Keratinocyte (primary cell): ENCODE measurements at regions not wholly inside any gene's neighbourhood (a gene's known extent, or its start where the extent isn't known, plus 50 kb on each side); places are given as distances from the start of the nearest gene placed in this dataset.

Source experiments
- DNase-seq: peaks from one replicate; pipeline ENCODE4 v3.0.0-alpha.2; 2011; ENCODE audit warnings: low read depth, missing footprints, low spot score
- FAIRE-seq: peaks from 2 replicates; lab custom pipeline; 2011; peaks lifted over from hg19 to GRCh38; lab: Jason Lieb, UNC
- H2AFZ ChIP-seq: 2 replicates; pipeline ENCODE4 v1.6.0; 2012; ENCODE audit warnings: low read length, control low read depth, inconsistent platforms; ENCODE audit not compliant: control insufficient read depth
- H3K27ac ChIP-seq: 2 replicates; pipeline ENCODE4 v1.5.1; 2011; ENCODE audit warnings: low read length; ENCODE audit not compliant: control insufficient read depth, insufficient read depth
- H3K27me3 ChIP-seq: 3 replicates; pipeline ENCODE4 v1.6.0; 2011; ENCODE audit warnings: low read length; ENCODE audit not compliant: control insufficient read depth, insufficient read depth; ENCODE audit errors: extremely low read depth
- H3K36me3 ChIP-seq, 2 experiments: 2 replicates in 1 of 2; 3 replicates in 1 of 2; pipeline ENCODE4 v1.5.1; 2011; ENCODE audit warnings: low read length in 2 of 2, mild to moderate bottlenecking in 1 of 2; ENCODE audit not compliant: control insufficient read depth in 2 of 2, insufficient read depth in 2 of 2; ENCODE audit errors: extremely low read depth in 1 of 2
- H3K4me1 ChIP-seq: 3 replicates; pipeline ENCODE4 v1.5.1; 2011; ENCODE audit warnings: low read length; ENCODE audit not compliant: control insufficient read depth, insufficient read depth; ENCODE audit errors: extremely low read depth
- H3K4me2 ChIP-seq: 3 replicates; pipeline ENCODE4 v1.6.0; 2011; ENCODE audit warnings: low read depth, low read length; ENCODE audit not compliant: control insufficient read depth, insufficient read depth; ENCODE audit errors: extremely low read depth
- H3K4me3 ChIP-seq, 3 experiments: fragments of 200-600 bp in 1 of 3; sonication (generic) in 1 of 3; 2 replicates in 2 of 3; 3 replicates in 1 of 3; pipeline ENCODE4 v1.5.1; 2011 to 2016; ENCODE audit warnings: low read length in 3 of 3, mild to moderate bottlenecking in 3 of 3, control low read depth in 2 of 3, inconsistent platforms in 1 of 3, low read depth in 1 of 3, mixed read lengths in 1 of 3, mixed run types in 1 of 3, moderate library complexity in 1 of 3; ENCODE audit not compliant: control insufficient read depth in 2 of 3, insufficient read depth in 2 of 3; ENCODE audit errors: extremely low read depth in 1 of 3
- H3K79me2 ChIP-seq: 2 replicates; pipeline ENCODE4 v1.6.0; 2012; ENCODE audit warnings: low read length; ENCODE audit not compliant: control insufficient read depth, insufficient read depth
- H3K9ac ChIP-seq: 3 replicates; pipeline ENCODE4 v1.6.0; 2011; ENCODE audit warnings: low read length; ENCODE audit not compliant: control insufficient read depth, insufficient read depth; ENCODE audit errors: extremely low read depth
- H3K9me1 ChIP-seq: 3 replicates; pipeline ENCODE4 v1.6.0; 2011; ENCODE audit warnings: low read length; ENCODE audit not compliant: control insufficient read depth, insufficient read depth; ENCODE audit errors: extremely low read depth
- H3K9me3 ChIP-seq: 2 replicates; pipeline ENCODE4 v1.5.1; 2012; ENCODE audit warnings: low read depth, low read length; ENCODE audit not compliant: control insufficient read depth
- H4K20me1 ChIP-seq: 3 replicates; pipeline ENCODE4 v1.6.0; 2011; ENCODE audit warnings: low read length; ENCODE audit not compliant: control insufficient read depth, insufficient read depth; ENCODE audit errors: extremely low read depth
- EZH2 ChIP-seq: IDR thresholded peaks from one replicate; pipeline ENCODE4 v1.6.1; 2012; ENCODE audit warnings: inconsistent platforms, mild to moderate bottlenecking, low read length, moderate library complexity
- dilution Hi-C: fragments of 300-500 bp; cut with MboI; formaldehyde crosslinking; loops from one replicate; pipeline ENCODE4 v1.7.0; 2020; ENCODE audit warnings: low sequenced_read_pairs; ENCODE audit not compliant: extremely low pct_ligation_motif_present
- TF ChIP-seq, protein P1 (sequence below), 3 experiments: IDR thresholded peaks in 1 of 3; conservative IDR thresholded peaks in 1 of 3; optimal IDR thresholded peaks in 1 of 3; 2 replicates in 2 of 3; 3 replicates in 1 of 3; pipeline versions ENCODE3 to v1.5.1; 2011; ENCODE audit warnings: low read length in 3 of 3, mild to moderate bottlenecking in 3 of 3, moderate library complexity in 2 of 3, control low read depth in 1 of 3, inconsistent platforms in 1 of 3; ENCODE audit not compliant: insufficient read depth in 2 of 3; ENCODE audit errors: extremely low read depth in 1 of 3

DNA sequence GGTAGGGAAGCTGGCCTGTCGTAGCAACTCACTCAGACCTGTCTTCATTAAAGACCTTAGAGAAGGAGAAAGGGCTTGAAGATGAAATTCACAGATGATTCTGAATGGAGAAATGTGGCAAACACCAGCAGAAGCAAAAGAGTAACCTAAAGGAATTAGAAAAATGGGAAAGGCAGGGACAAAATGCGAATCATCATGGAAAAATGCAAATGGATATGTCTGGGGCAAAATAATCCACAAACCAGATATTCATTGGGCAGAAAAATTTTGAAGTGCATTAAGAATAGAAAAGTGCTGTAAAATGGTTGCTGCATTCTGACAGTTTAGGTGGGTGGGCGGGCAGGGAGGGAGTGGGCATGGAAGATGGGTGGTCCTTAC lies 156.9 kb upstream of the RASGRP1 start:
- TF ChIP-seq EZH2 = no peak
- TF ChIP-seq, protein P1, sequence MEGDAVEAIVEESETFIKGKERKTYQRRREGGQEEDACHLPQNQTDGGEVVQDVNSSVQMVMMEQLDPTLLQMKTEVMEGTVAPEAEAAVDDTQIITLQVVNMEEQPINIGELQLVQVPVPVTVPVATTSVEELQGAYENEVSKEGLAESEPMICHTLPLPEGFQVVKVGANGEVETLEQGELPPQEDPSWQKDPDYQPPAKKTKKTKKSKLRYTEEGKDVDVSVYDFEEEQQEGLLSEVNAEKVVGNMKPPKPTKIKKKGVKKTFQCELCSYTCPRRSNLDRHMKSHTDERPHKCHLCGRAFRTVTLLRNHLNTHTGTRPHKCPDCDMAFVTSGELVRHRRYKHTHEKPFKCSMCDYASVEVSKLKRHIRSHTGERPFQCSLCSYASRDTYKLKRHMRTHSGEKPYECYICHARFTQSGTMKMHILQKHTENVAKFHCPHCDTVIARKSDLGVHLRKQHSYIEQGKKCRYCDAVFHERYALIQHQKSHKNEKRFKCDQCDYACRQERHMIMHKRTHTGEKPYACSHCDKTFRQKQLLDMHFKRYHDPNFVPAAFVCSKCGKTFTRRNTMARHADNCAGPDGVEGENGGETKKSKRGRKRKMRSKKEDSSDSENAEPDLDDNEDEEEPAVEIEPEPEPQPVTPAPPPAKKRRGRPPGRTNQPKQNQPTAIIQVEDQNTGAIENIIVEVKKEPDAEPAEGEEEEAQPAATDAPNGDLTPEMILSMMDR (optimal IDR thresholded peaks at IDR 0.05 in 1 of 3, IDR thresholded peaks at IDR 0.05 in 1 of 3, conservative IDR thresholded peaks at IDR 0.05 in 1 of 3; ENCODE audit: extremely low read depth in 1 of 3, insufficient read depth in 2 of 3, low read length in 3 of 3) = no peak
- dilution Hi-C loops = no loop called here
- no peak for FAIRE-seq

DNA sequence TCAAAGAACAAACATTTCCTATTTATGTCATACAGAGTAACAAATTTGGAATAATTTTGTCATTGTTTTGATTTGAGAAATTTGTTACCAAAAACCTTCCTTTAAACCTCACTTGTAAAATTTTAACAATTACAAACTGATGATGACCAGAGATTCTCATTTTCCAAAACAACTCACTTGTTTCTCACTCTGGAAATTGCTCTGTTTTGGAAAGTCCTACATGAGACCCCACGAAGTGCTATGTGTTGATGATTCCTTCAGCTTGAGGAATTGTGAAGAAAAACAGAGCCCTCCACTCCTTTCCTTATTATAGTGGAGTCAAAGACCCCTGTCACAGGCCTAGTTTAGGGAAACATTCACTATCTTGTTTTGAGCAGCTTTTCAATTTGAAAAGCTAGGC lies 157.6 kb upstream of the RASGRP1 start:
- H2AFZ ChIP-seq = no peak overlapping the region

More for the DNA sequence above, 156.9 kb upstream of the RASGRP1 start:
- H2AFZ ChIP-seq = no peak overlapping the region
- H3K36me3 ChIP-seq = no peaks in the 10 kb centered on the region
- no peak overlapping the region for H3K27ac ChIP-seq
- DNase-seq = no peak
- no peak overlapping the region for H3K4me3 ChIP-seq
- no peaks in the 10 kb centered on the region for H3K4me1 ChIP-seq
- H4K20me1 ChIP-seq = no peaks in the 10 kb centered on the region
- no peak overlapping the region for H3K4me2 ChIP-seq
- H3K9ac ChIP-seq = no peak overlapping the region
- H3K79me2 ChIP-seq = no peaks in the 10 kb centered on the region
- H3K27me3 ChIP-seq = no peaks in the 10 kb centered on the region
- H3K9me1 ChIP-seq = no peaks in the 10 kb centered on the region
- no peaks in the 10 kb centered on the region for H3K9me3 ChIP-seq

More for the DNA sequence above, 157.6 kb upstream of the RASGRP1 start:
- Histone ChIP-seq H3K9me1 (no peaks in the 10 kb centered on the region), H3K79me2 (no peaks in the 10 kb centered on the region), H3K9ac (no peak overlapping the region), H3K27me3 (no peaks in the 10 kb centered on the region), H3K4me3 (no peak overlapping the region), H3K4me2 (no peak overlapping the region), H3K4me1 (no peaks in the 10 kb centered on the region), H3K27ac (no peak overlapping the region), H3K9me3 (no peaks in the 10 kb centered on the region), H4K20me1 (no peaks in the 10 kb centered on the region), H3K36me3 (no peaks in the 10 kb centered on the region)
- dilution Hi-C loops = no loop called here
- TF ChIP-seq, protein P1 (optimal IDR thresholded peaks at IDR 0.05 in 1 of 3, IDR thresholded peaks at IDR 0.05 in 1 of 3, conservative IDR thresholded peaks at IDR 0.05 in 1 of 3; ENCODE audit: extremely low read depth in 1 of 3, insufficient read depth in 2 of 3, low read length in 3 of 3) = no peak
- no peak for TF ChIP-seq EZH2
- DNase-seq (no peak), FAIRE-seq (no peak)
